Psoas muscle (tissue), 7 donors: ENCODE measurements at regions not wholly inside any gene's neighbourhood (a gene's known extent, or its start where the extent isn't known, plus 50 kb on each side); places are given as distances from the start of the nearest gene placed in this dataset.

Source experiments
- ATAC-seq, 4 donors: fragments of 200-7000 bp; cut with Tn5 transposase; one replicate each; pipeline ENCODE4 v1.9.1; 2020; ENCODE audit warnings: moderate library complexity in 3 of 4, mild to moderate bottlenecking in 2 of 4
- DNase-seq, 2 donors: peaks; one replicate each; pipeline ENCODE4 v3.0.0-alpha.2; 2020
- H3K27ac ChIP-seq: fragments of 200-600 bp; one replicate; pipeline ENCODE4 v1.8.0; 2022
- H3K27me3 ChIP-seq, 3 donors: fragments of 200-600 bp in 1 of 3; one replicate each; pipeline versions ENCODE4 v1.6.1 to v1.8.0; 2013 to 2022; ENCODE audit warnings: low read length in 2 of 3, mild to moderate bottlenecking in 2 of 3, moderate library complexity in 1 of 3; ENCODE audit not compliant: insufficient read depth in 3 of 3
- H3K36me3 ChIP-seq, 2 donors: fragments of 200-600 bp in 1 of 2; one replicate each; pipeline versions ENCODE4 v1.6.1 to v1.8.0; 2013 to 2022; ENCODE audit warnings: low read depth in 1 of 2, mild to moderate bottlenecking in 1 of 2, moderate library complexity in 1 of 2; ENCODE audit not compliant: insufficient read depth in 1 of 2
- H3K4me1 ChIP-seq: fragments of 200-600 bp; one replicate; pipeline ENCODE4 v1.8.0; 2022
- H3K4me3 ChIP-seq: fragments of 200-600 bp; one replicate; pipeline ENCODE4 v1.8.0; 2022; ENCODE audit warnings: mild to moderate bottlenecking
- H3K9me3 ChIP-seq: fragments of 200-600 bp; one replicate; pipeline ENCODE4 v1.8.0; 2022
- WGBS, 3 donors: extraction: QIAGEN DNeasy Blood & Tissue Kit; methylation state at CpG; one replicate each; pipeline versions ENCODE4 v1.1.6 to v1.1.7; 2013; 5-methylcytosine and 5-hydroxymethylcytosine counted together
- intact Hi-C, 2 donors: fragments of 100-400 bp; cut with DNase I; formaldehyde crosslinking; loops; one replicate each; pipeline versions ENCODE4 v1.11.0 to v1.14.2; 2022
- TF ChIP-seq, protein P1 (sequence below): fragments of 200-600 bp; IDR thresholded peaks from one replicate; pipeline ENCODE4 v1.8.0; 2022; ENCODE audit warnings: antibody characterized with exemption
- donor health status: healthy with polysubstance abuse.
- donor health status: DM: no; HTN: no; CAD: no; lungs with moderate emphysema.
- donor health status: Bipolar disorder and iron deficiency.
- donor health status: healthy.
- donor health status: DM: yes; HTN: yes; CAD: no.
- donor health status: DM: no; HTN: no; CAD: no.
- donor health status: DM: yes; HTN: yes; CAD: no.

DNA sequence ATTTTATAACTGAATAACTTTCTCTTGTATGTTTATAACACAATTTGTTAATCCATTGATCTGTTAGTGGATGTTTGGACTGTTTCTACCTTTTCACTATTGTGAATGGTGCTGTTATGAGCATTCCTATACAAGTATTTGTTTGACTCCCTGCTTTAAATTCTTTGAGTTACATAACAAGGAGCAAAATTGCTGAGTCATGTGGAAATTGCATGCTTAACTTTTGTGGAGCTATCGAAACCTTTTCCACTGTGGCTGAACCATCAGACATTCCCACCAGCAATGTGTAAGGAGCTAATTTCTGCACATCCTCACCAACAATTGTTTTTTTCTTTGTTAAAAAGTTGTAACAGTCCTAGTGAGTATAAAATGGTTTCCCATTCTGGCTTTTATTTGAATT is 415.5 kb downstream of the CBLN2 start:
- no peak overlapping the region for H3K4me3 ChIP-seq
- TF ChIP-seq, protein P1, sequence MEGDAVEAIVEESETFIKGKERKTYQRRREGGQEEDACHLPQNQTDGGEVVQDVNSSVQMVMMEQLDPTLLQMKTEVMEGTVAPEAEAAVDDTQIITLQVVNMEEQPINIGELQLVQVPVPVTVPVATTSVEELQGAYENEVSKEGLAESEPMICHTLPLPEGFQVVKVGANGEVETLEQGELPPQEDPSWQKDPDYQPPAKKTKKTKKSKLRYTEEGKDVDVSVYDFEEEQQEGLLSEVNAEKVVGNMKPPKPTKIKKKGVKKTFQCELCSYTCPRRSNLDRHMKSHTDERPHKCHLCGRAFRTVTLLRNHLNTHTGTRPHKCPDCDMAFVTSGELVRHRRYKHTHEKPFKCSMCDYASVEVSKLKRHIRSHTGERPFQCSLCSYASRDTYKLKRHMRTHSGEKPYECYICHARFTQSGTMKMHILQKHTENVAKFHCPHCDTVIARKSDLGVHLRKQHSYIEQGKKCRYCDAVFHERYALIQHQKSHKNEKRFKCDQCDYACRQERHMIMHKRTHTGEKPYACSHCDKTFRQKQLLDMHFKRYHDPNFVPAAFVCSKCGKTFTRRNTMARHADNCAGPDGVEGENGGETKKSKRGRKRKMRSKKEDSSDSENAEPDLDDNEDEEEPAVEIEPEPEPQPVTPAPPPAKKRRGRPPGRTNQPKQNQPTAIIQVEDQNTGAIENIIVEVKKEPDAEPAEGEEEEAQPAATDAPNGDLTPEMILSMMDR, result no peak
- peaks cover 2% of the 10 kb centered on the region for H3K9me3 ChIP-seq
- no peaks in the 10 kb centered on the region for H3K36me3 ChIP-seq
- no peaks in the 10 kb centered on the region for H3K27me3 ChIP-seq
- no peaks in the 10 kb centered on the region for H3K4me1 ChIP-seq
- ATAC-seq (no peak), DNase-seq (no peak)
- WGBS, 3 donors, result 54 to 64% (median 55%) methylated on average over 1 of the region's 1 CpG
- H3K27ac ChIP-seq, result no peak overlapping the region
- intact Hi-C loops, result no loop called here

DNA sequence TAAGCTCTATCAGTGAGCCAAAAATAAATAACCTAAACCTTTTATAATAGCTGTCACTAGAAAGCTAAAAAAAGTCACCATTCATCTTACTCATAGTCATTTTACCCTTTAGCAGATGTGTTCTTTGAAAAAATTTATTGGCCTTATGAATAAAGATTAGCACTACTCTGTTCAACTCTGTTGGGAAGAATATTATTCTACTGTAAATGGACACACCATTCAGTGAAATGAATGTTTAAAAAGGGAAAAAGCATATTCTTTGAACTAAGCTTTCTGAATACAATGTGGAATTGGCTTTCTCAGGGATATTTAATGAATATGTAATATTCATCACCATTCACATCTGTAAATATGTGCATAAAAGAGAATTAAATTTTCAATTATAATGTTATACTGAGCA is 422.0 kb downstream of the CBLN2 start:
- H3K27ac ChIP-seq, result no peak overlapping the region
- no peak overlapping the region for H3K4me3 ChIP-seq
- DNase-seq (no peak), ATAC-seq (no peak)
- intact Hi-C loops, result no loop called here
- TF ChIP-seq, protein P1, result no peak
- no peaks in the 10 kb centered on the region for H3K36me3 ChIP-seq
- peaks cover 2% of the 10 kb centered on the region for H3K9me3 ChIP-seq
- H3K27me3 ChIP-seq, result no peaks in the 10 kb centered on the region
- no peaks in the 10 kb centered on the region for H3K4me1 ChIP-seq

DNA sequence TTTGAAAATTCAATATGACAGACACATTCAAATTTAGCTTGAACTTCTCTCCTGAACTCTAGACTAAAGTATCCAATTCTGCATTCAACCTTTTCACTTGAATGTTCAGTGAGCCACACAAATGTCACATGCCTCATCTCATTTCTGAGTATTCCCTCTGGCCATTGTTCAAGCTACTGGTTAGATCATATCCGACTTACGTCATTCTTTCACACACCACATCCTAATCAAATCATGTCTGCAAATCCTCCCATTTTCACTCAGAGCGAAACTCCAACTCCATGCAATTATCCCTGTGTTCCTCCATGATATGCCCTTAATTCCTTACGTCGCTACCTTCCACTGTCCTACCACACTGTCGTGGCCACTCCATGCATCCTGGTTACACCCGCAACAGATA is 425.1 kb downstream of the CBLN2 start:
- TF ChIP-seq, protein P1, result no peak
- H3K9me3 ChIP-seq, result no peaks in the 10 kb centered on the region
- no peaks in the 10 kb centered on the region for H3K4me1 ChIP-seq
- intact Hi-C loops, result no loop called here
- no peaks in the 10 kb centered on the region for H3K27me3 ChIP-seq
- ATAC-seq (no peak), DNase-seq (no peak)
- no peak overlapping the region for H3K27ac ChIP-seq
- H3K36me3 ChIP-seq, result no peaks in the 10 kb centered on the region
- H3K4me3 ChIP-seq, result no peak overlapping the region
- 84 to 91% (median 86%) methylated on average over 7 of the region's 7 CpGs for WGBS, 3 donors

DNA sequence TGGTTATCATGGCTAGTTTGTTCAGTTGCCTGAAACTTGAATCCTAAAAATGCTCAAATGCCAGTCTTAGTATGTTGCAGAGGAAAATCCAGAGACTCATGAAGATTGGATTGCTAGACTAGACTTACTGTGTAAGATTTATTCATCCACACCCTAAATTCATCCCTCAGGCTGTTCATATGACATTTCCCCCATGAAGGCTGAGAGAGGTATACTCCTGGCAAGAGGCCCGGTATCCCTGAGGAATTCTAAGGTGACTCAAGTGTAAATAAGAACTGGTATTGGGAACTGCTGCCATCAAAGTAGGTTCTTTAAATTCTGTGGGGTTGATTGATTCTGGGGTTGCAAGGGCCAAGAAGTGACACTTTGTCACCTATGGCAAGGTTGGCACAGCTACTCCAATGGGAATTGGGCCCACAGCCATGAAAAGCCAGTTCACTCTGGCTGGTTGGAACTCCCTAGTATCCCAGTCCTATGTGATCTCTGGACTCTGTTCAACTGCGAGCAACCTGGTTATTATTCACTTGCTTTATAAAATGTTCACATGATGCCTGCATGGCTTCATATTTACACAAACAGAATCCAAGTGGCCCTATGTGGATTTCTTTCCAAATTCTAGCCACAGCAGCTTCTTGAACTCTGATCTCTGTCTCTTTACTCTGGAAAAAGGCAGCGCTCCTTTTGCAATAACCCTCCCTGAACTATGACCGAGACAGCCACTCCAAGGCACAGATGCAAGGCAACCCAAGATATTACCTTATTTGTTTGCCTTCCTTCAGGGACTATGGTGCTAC is 429.1 kb downstream of the CBLN2 start:
- intact Hi-C loops, result no loop called here
- Histone ChIP-seq H3K27ac (no peak overlapping the region), H3K27me3 (no peaks in the 10 kb centered on the region), H3K9me3 (no peaks in the 10 kb centered on the region), H3K4me1 (no peaks in the 10 kb centered on the region), H3K4me3 (no peak overlapping the region), H3K36me3 (no peaks in the 10 kb centered on the region)
- DNase-seq, result no peak
- 86 to 92% (median 87%) methylated on average over 4 of the region's 4 CpGs for WGBS, 3 donors
- no peak for ATAC-seq
- TF ChIP-seq, protein P1, result no peak
